AG04450 (cell line): ENCODE measurements at regions not wholly inside any gene's neighbourhood (a gene's known extent, or its start where the extent isn't known, plus 50 kb on each side); places are given as distances from the start of the nearest gene placed in this dataset.

ENCODE experiments used
- CTCF ChIA-PET: fragments of 300-600, 350-600 bp; formaldehyde crosslinking; extraction: SDS; loops from one replicate; lab custom pipeline; 2022; ENCODE audit warnings: antibody characterized with exemption, inconsistent platforms; lab: Charles Lee
- POLR2A ChIA-PET: fragments of 350-600 bp; formaldehyde crosslinking; extraction: SDS; loops from one replicate; lab custom pipeline; 2021; ENCODE audit warnings: antibody characterized with exemption, inconsistent platforms; lab: Yijun Ruan, JAX
- DNase-seq: peaks from one replicate; pipeline ENCODE4 v3.0.0-alpha.2; 2011; ENCODE audit warnings: low read depth, low spot score
- H3K27ac ChIP-seq: one replicate; pipeline ENCODE4 v1.5.1; 2012; ENCODE audit warnings: low read depth, low read length, control low read depth
- H3K27me3 ChIP-seq: one replicate; pipeline ENCODE4 v1.6.0; 2012; ENCODE audit warnings: low read length; ENCODE audit not compliant: control insufficient read depth, insufficient read depth
- H3K4me3 ChIP-seq: 2 replicates; pipeline ENCODE4 v1.5.1; 2011; ENCODE audit warnings: mild to moderate bottlenecking, low read depth, low read length, control low read depth
- H3K9me3 ChIP-seq: 2 replicates; pipeline ENCODE4 v1.5.1; 2012; ENCODE audit warnings: low read length; ENCODE audit not compliant: control insufficient read depth, insufficient read depth
- TF ChIP-seq, protein P1 (sequence below): IDR thresholded peaks from 2 replicates; pipeline ENCODE4 v1.5.1; 2011; ENCODE audit warnings: low read depth, low read length, control low read depth, inconsistent platforms

DNA sequence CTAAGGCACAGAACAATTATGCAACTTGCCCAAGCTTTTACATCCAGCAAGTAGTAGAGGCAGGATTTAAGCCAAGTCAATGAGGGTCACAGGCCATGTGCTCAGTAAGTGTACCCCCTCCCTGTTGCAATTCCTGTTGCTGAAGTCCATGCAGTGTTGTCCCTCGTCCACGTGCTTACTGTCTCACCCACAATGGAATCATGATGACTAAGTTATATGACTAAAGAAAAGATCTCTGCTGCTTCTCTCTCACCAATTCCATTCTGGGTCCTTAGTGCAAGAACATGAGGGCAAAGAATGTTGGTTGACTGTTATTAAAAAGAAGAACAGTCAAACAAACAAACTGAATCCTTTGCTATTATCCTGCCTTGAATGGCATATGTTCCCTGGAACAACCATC lies 233.6 kb upstream of the SLC24A2 start:
- TF ChIP-seq, protein P1, sequence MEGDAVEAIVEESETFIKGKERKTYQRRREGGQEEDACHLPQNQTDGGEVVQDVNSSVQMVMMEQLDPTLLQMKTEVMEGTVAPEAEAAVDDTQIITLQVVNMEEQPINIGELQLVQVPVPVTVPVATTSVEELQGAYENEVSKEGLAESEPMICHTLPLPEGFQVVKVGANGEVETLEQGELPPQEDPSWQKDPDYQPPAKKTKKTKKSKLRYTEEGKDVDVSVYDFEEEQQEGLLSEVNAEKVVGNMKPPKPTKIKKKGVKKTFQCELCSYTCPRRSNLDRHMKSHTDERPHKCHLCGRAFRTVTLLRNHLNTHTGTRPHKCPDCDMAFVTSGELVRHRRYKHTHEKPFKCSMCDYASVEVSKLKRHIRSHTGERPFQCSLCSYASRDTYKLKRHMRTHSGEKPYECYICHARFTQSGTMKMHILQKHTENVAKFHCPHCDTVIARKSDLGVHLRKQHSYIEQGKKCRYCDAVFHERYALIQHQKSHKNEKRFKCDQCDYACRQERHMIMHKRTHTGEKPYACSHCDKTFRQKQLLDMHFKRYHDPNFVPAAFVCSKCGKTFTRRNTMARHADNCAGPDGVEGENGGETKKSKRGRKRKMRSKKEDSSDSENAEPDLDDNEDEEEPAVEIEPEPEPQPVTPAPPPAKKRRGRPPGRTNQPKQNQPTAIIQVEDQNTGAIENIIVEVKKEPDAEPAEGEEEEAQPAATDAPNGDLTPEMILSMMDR = no peak
- CTCF ChIA-PET = no interaction called here
- Histone ChIP-seq H3K9me3 (no peaks in the 10 kb centered on the region), H3K27ac (no peak overlapping the region), H3K27me3 (no peaks in the 10 kb centered on the region), H3K4me3 (no peak overlapping the region)
- POLR2A ChIA-PET = no interaction called here
- no peak for DNase-seq

DNA sequence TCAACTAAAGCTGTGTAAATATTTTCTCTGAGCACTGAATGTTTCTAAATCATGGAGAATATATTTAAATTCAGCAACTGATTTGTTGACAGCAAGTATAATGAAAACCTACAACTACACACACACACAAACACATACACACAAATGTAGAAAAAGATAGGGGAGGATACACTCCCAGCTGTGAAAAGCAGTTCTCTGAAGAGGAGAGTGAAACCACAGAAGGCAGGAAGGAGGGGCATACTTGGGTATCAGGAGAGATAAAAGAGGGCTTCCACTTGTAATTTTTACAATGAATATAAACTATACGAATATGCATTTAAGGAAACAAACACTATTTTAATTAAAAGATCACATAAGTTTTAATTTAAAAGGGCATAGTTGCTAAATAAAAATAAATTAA lies 227.8 kb upstream of the SLC24A2 start:
- POLR2A ChIA-PET = no interaction called here
- Histone ChIP-seq H3K9me3 (no peaks in the 10 kb centered on the region), H3K27ac (no peak overlapping the region)

DNA sequence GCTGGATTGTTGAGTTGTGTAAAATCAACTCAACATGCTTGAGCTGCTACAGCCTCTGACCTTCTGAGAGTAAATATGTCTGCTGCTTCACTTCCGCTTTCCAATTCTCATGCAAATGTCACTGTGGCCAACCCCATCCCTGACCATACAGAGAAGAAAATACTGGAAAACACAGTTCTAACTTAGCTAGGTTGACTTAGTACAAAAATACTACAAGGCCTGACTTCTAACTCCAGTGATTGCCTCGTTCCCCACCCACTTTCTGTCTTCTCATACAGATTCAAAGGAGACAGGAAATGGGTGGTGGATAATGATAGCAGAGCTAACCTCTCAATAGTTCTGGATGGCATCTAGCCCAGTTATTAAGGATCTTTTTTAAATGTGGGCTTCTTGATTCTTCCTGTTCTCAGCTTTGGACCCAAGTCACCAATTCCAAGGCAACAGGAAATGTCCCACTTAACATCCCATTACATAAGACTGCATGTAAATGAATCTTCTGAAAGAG lies 226.6 kb upstream of the SLC24A2 start:
- POLR2A ChIA-PET = no interaction called here
- H3K27me3 ChIP-seq = no peaks in the 10 kb centered on the region
- H3K4me3 ChIP-seq = no peak overlapping the region
- TF ChIP-seq, protein P1 = no peak
- CTCF ChIA-PET = no interaction called here
- no peak for DNase-seq
- H3K27ac ChIP-seq = no peak overlapping the region
- no peaks in the 10 kb centered on the region for H3K9me3 ChIP-seq

More for the DNA sequence above, 227.8 kb upstream of the SLC24A2 start:
- H3K27me3 ChIP-seq = no peaks in the 10 kb centered on the region
- no peak overlapping the region for H3K4me3 ChIP-seq
- no peak for DNase-seq
- CTCF ChIA-PET = no interaction called here
- TF ChIP-seq, protein P1 = no peak

DNA sequence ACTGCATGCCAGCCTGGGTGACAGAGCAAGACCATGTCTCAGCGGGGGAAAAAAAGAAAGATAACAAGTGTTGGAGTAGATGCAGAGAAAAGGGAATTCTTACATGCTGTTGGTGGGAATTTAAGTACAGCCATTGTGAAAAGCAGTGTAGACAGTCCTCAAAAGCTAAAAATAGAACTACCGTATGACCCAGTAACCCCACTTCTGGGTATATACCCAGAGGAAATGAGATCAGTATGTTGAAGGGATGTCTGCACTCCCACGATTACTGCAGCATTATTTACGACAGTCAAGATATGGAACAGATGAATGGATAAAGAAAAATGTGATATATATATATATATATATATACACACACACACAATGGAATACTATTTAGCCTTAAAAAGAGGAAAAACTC lies 225.3 kb upstream of the SLC24A2 start:
- TF ChIP-seq, protein P1 = no peak
- POLR2A ChIA-PET = no interaction called here
- no peaks in the 10 kb centered on the region for H3K9me3 ChIP-seq
- H3K27me3 ChIP-seq = no peaks in the 10 kb centered on the region
- CTCF ChIA-PET = no interaction called here
- no peak overlapping the region for H3K4me3 ChIP-seq
- no peak overlapping the region for H3K27ac ChIP-seq
- no peak for DNase-seq

DNA sequence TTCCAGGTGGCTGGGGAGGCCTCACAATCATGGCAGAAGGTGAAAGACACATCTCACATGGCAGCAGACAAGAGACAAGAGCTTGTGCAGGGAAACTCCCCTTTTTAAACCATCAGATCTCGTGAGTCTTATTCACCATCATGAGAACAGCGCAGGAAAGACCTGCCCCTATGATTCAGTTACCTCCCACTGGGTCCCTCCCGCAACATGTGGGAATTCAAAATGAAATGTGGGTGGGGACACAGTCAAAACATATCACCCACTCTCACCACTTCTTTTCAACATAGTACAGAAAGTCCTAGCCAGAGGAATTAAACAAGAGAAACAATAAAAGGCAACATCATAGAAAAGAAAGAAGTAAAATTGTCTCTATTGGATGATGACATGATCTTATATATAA lies 223.4 kb upstream of the SLC24A2 start:
- TF ChIP-seq, protein P1 = no peak
- Histone ChIP-seq H3K27me3 (no peaks in the 10 kb centered on the region), H3K9me3 (no peaks in the 10 kb centered on the region), H3K4me3 (no peak overlapping the region), H3K27ac (no peak overlapping the region)
- ChIA-PET CTCF (no interaction called here), POLR2A (no interaction called here)
- no peak for DNase-seq
